PC-3 (cell line): ENCODE measurements at regions not wholly inside any gene's neighbourhood (a gene's known extent, or its start where the extent isn't known, plus 50 kb on each side); places are given as distances from the start of the nearest gene placed in this dataset.

ENCODE experiments used
- EZH2 ChIP-seq: fragments of 300-600 bp; sonication (generic); IDR thresholded peaks from one replicate; pipeline ENCODE4 v1.6.1; 2017; ENCODE audit warnings: antibody characterized with exemption, mild to moderate bottlenecking, low read length; ENCODE audit not compliant: unreplicated experiment
- EZH2phosphoT487 ChIP-seq: fragments of 300-600 bp; sonication (generic); IDR thresholded peaks from 2 replicates; pipeline ENCODE4 v1.6.1; 2018; ENCODE audit warnings: mild to moderate bottlenecking, antibody characterized with exemption, low read length, borderline replicate concordance
- TF ChIP-seq, protein P1 (sequence below): fragments of 300-600 bp; sonication (generic); conservative IDR thresholded peaks from 2 replicates; pipeline ENCODE4 v1.5.1; 2017; ENCODE audit warnings: antibody characterized with exemption, low read depth, mild to moderate bottlenecking, low read length

DNA sequence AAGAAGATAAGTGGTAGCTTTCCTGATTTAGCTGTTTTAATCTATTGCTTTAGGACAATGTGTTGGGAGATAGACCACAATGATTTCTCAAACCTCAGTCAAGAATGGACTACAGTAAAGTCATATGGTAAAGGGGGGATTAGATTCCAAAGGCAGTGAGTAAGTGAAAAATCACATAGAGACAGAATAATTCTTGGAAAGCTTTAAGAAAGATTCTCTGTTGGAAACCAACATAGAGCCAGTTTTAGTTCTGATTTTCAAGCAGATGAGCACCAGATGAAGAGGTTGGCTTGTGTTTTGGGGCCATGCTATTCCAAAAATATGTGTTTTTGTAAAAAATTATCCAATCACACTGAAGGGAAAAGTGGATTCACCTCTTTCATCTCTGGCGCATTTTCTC, 256.8 kb upstream of the RPS23 start:
- TF ChIP-seq, protein P1, sequence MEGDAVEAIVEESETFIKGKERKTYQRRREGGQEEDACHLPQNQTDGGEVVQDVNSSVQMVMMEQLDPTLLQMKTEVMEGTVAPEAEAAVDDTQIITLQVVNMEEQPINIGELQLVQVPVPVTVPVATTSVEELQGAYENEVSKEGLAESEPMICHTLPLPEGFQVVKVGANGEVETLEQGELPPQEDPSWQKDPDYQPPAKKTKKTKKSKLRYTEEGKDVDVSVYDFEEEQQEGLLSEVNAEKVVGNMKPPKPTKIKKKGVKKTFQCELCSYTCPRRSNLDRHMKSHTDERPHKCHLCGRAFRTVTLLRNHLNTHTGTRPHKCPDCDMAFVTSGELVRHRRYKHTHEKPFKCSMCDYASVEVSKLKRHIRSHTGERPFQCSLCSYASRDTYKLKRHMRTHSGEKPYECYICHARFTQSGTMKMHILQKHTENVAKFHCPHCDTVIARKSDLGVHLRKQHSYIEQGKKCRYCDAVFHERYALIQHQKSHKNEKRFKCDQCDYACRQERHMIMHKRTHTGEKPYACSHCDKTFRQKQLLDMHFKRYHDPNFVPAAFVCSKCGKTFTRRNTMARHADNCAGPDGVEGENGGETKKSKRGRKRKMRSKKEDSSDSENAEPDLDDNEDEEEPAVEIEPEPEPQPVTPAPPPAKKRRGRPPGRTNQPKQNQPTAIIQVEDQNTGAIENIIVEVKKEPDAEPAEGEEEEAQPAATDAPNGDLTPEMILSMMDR = no peak
- no peak for TF ChIP-seq EZH2
- no peak for TF ChIP-seq EZH2phosphoT487
